Right lobe of liver (tissue), 6 donors: ENCODE measurements at regions not wholly inside any gene's neighbourhood (a gene's known extent, or its start where the extent isn't known, plus 50 kb on each side); places are given as distances from the start of the nearest gene placed in this dataset.

Source experiments
- ATAC-seq, 4 donors: fragments of 200-7000 bp; cut with Tn5 transposase; one replicate each; pipeline ENCODE4 v1.9.1; 2020; ENCODE audit warnings: mild to moderate bottlenecking in 4 of 4, moderate library complexity in 4 of 4
- DNase-seq, 3 donors: peaks; one replicate each; pipeline ENCODE4 v3.0.0-alpha.2; 2020
- H3K27ac ChIP-seq, 3 donors: fragments of 200-600 bp; one replicate each; pipeline ENCODE4 v1.8.0; 2022
- H3K27me3 ChIP-seq, 2 donors: fragments of 200-600 bp; one replicate each; pipeline ENCODE4 v1.8.0; 2022
- H3K36me3 ChIP-seq, 4 donors: fragments of 200-600 bp; sonication (generic) in 1 of 4; one replicate each; pipeline versions ENCODE4 v1.5.1 to v1.8.0; 2017 to 2022; ENCODE audit warnings: control low read depth in 1 of 4
- H3K4me1 ChIP-seq, 4 donors: fragments of 200-600 bp; sonication (generic) in 1 of 4; one replicate each; pipeline versions ENCODE4 v1.5.1 to v1.8.0; 2017 to 2022; ENCODE audit warnings: control low read depth in 1 of 4
- H3K4me3 ChIP-seq, 3 donors: fragments of 200-600 bp; one replicate each; pipeline ENCODE4 v1.8.0; 2022
- H3K9me3 ChIP-seq, 4 donors: fragments of 200-600 bp; sonication (generic) in 1 of 4; one replicate each; pipeline versions ENCODE4 v1.5.1 to v1.8.0; 2017 to 2022; ENCODE audit warnings: control low read depth in 1 of 4
- POLR2A ChIP-seq: fragments of 450-650 bp; IDR thresholded peaks from one replicate; pipeline ENCODE4 v1.6.1; 2017; ENCODE audit warnings: antibody characterized with exemption, mild to moderate bottlenecking
- WGBS: methylation state at CpG from one replicate; pipeline ENCODE4 v1.1.6; 2018; ENCODE audit warnings: low coverage, low lambda C conversion rate; ENCODE audit not compliant: insufficient coverage; ENCODE audit errors: missing lambda C conversion rate; 5-methylcytosine and 5-hydroxymethylcytosine counted together
- intact Hi-C, 2 donors: fragments of 100-400 bp; cut with DNase I; formaldehyde crosslinking; loops; one replicate each; pipeline versions ENCODE4 v1.11.2 to v1.14.1; 2022
- TF ChIP-seq, protein P1 (sequence below), 4 donors: fragments of 200-600 bp in 3 of 4; fragments of 450-650 bp in 1 of 4; IDR thresholded peaks; one replicate each; pipeline versions ENCODE4 v1.5.1 to v1.8.0; 2016 to 2022; ENCODE audit warnings: antibody characterized with exemption in 4 of 4, mild to moderate bottlenecking in 2 of 4
- donor health status: DM: no; HTN: yes; CAD: no.
- donor health status: DM: no; HTN: no; CAD: no.
- donor health status: DM: no; HTN: no; CAD: no.
- donor health status: DM: no; HTN: yes; CAD: no.
- donor health status: DM: no; HTN: yes; CAD: no.

DNA sequence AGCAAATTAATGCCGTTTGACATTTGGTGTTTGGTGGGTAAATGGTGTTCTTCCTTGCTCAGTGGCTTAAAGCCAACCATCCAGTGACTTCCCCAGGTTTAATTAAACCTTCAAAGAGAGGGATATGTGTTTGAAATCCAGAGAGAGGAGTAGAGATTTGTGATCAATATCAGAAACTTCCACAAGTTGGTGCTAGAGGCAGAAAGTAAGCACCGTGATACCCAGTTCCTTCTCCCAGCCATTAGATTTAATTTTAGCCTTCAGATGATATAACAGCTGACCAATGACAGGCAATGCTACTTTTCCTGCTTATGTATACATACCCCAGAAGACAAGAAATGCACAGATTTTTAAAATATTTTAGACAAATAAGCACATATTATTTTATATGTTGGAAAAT lies 398.5 kb downstream of the CDH2 start:
- ATAC-seq (peak in 2 of 4 donors; percentile 33 to 45), DNase-seq (no peak)
- Histone ChIP-seq H3K27me3 (no peaks in the 10 kb centered on the region), H3K9me3 (no peaks in the 10 kb centered on the region), H3K36me3 (no peaks in the 10 kb centered on the region), H3K4me3 (no peak overlapping the region), H3K27ac (no peak overlapping the region), H3K4me1 (no peaks in the 10 kb centered on the region)
- 0% methylated on average over 2 of the region's 2 CpGs for WGBS
- no peak for TF ChIP-seq POLR2A
- TF ChIP-seq, protein P1, sequence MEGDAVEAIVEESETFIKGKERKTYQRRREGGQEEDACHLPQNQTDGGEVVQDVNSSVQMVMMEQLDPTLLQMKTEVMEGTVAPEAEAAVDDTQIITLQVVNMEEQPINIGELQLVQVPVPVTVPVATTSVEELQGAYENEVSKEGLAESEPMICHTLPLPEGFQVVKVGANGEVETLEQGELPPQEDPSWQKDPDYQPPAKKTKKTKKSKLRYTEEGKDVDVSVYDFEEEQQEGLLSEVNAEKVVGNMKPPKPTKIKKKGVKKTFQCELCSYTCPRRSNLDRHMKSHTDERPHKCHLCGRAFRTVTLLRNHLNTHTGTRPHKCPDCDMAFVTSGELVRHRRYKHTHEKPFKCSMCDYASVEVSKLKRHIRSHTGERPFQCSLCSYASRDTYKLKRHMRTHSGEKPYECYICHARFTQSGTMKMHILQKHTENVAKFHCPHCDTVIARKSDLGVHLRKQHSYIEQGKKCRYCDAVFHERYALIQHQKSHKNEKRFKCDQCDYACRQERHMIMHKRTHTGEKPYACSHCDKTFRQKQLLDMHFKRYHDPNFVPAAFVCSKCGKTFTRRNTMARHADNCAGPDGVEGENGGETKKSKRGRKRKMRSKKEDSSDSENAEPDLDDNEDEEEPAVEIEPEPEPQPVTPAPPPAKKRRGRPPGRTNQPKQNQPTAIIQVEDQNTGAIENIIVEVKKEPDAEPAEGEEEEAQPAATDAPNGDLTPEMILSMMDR (IDR thresholded peaks at IDR 0.05): peak; percentile 24 to 41 (median 31)
- intact Hi-C loops: no loop called here

DNA sequence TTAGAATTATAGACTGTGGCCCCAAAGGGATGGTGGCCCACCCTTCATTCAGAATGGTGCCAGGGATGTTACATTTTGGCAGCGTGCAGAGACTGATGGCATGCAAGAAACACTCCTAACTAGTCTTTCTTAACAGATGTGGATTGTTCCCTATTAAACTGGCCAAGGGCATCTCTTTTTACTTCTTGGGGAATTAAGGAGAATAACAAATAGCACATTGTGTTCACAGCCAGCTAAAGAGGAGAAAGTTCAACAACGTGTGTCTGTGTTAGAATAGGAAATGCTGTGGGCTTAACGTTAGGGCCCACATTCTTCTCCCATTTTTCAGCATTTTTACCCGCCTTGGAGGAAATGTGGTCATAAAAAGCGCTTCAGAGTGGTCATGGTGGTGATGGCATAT lies 404.8 kb downstream of the CDH2 start:
- Histone ChIP-seq H3K27ac (no peak overlapping the region), H3K9me3 (no peaks in the 10 kb centered on the region), H3K4me3 (no peak overlapping the region), H3K4me1 (no peaks in the 10 kb centered on the region), H3K36me3 (no peaks in the 10 kb centered on the region), H3K27me3 (no peaks in the 10 kb centered on the region)
- DNase-seq (no peak), ATAC-seq (no peak)
- WGBS: 42% methylated on average over 5 of the region's 5 CpGs
- TF ChIP-seq, protein P1 (IDR thresholded peaks at IDR 0.05): no peak
- no peak for TF ChIP-seq POLR2A
- intact Hi-C loops: no loop called here

DNA sequence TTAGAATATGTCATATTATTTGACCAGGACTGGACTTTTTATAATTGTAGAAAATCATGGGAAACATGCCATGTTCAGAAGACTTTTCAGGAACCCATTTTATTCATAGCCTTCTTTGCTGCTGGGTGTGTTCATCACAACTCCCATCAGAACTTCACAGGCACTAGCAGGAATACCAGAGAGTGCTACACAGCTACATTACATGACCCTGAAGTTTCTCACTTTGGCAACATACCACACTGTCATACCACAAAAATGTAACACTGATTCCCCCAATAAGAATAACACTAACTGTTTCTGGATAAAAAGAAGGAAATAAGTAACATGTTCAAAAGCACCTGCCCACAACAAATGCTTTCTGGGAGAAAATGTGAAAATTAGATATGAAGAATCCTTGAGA lies 405.4 kb downstream of the CDH2 start:
- ATAC-seq (no peak), DNase-seq (no peak)
- Histone ChIP-seq H3K36me3 (no peaks in the 10 kb centered on the region), H3K27ac (no peak overlapping the region), H3K4me3 (no peak overlapping the region), H3K4me1 (no peaks in the 10 kb centered on the region), H3K9me3 (no peaks in the 10 kb centered on the region), H3K27me3 (no peaks in the 10 kb centered on the region)
- intact Hi-C loops: no loop called here
- no peak for TF ChIP-seq POLR2A
- TF ChIP-seq, protein P1 (IDR thresholded peaks at IDR 0.05): no peak

DNA sequence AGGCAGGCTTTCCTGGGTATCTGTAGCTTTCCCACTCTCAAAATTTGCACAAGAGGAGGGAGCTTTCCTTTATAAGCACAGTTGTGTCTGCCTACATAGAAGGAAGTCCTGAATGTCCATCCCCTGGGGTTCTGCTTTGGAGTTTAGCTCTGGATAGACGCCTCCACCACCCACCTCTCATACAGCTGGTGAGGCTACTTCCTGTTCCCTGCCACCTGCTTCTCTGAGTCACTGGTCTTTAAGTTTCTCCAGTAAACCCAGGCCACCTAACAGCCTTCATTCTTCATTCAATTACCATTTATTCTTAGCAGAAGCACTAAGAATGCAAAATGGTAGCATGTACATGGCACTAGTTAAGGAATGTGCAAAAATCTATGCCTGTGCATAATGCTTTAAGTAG lies 407.8 kb downstream of the CDH2 start:
- Histone ChIP-seq H3K4me3 (no peak overlapping the region), H3K27me3 (no peaks in the 10 kb centered on the region), H3K9me3 (no peaks in the 10 kb centered on the region), H3K4me1 (no peaks in the 10 kb centered on the region), H3K36me3 (no peaks in the 10 kb centered on the region), H3K27ac (no peak overlapping the region)
- TF ChIP-seq, protein P1 (IDR thresholded peaks at IDR 0.05): no peak
- no peak for TF ChIP-seq POLR2A
- 20% methylated on average over 1 of the region's 1 CpG for WGBS
- intact Hi-C loops: no loop called here
- DNase-seq (no peak), ATAC-seq (no peak)

DNA sequence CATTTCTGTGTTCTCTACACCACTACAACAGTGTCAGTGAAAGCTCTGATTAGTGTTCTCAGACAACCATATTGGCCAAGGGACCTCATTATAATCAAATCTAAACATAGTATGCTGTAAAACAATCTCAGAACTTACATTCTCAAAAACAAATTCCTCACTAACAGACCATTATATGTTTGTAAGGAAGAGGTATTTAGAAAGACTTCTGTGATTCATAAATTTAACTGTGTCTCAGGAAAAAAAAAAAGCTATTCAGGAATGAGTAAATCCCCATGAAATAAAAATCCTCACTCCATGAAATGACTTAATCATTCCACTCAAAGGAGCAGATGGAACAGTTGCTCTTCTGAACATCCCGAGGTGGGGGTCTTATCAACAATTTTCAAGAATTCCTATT lies 413.0 kb downstream of the CDH2 start:
- no peak overlapping the region for H3K4me3 ChIP-seq
- H3K27ac ChIP-seq: no peak overlapping the region
- no peaks in the 10 kb centered on the region for H3K9me3 ChIP-seq
- no peaks in the 10 kb centered on the region for H3K27me3 ChIP-seq
- no peaks in the 10 kb centered on the region for H3K36me3 ChIP-seq
- no peaks in the 10 kb centered on the region for H3K4me1 ChIP-seq
- WGBS: 9% methylated on average over 1 of the region's 1 CpG
- TF ChIP-seq POLR2A: no peak
- TF ChIP-seq, protein P1 (IDR thresholded peaks at IDR 0.05): no peak
- ATAC-seq (no peak), DNase-seq (no peak)
- intact Hi-C loops: no loop called here
